Renal cortex interstitium (tissue), 11 donors: ENCODE measurements at regions not wholly inside any gene's neighbourhood (a gene's known extent, or its start where the extent isn't known, plus 50 kb on each side); places are given as distances from the start of the nearest gene placed in this dataset.
"Not testable (repeated sequence)": the region's sequence is repeated elsewhere in the genome, so short reads cannot be mapped to it uniquely, and the experiment has no call there.

Experiments
- DNase-seq, 11 donors: peaks; one replicate each; pipeline ENCODE4 v3.0.0-alpha.2; 2013; ENCODE audit warnings: low read depth in 9 of 11, low spot score in 4 of 11; ENCODE audit errors: extremely low read depth in 1 of 11

GRCh38 chr10:31239961-31240360, 79.1 kb upstream of the ZEB1 start:
- no peak for DNase-seq

- DNase-seq: no peak
Observed at GRCh38 chr10:31242902-31243301, 76.1 kb upstream of the ZEB1 start.

- DNase-seq: not testable (repeated sequence)
Observed at GRCh38 chr10:31251118-31251517, 67.9 kb upstream of the ZEB1 start.

DNA sequence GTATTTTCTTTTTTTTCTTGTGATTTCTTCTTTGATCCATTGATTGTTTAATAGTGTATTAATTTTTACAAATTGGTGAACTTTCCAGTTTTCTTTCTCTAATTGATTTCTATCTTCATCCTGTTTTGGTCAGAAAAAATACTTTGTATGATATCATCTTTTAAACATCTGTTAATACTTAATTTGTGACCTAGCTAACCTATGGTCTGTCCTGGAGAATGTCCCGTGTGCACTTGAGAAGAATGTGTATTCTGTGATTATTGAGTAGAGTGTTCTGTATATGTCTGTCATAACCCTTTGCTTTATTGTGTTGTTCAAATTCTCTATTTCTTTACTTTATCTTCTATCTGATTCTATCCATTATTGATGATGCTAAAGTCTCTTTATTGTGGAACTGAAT, 65.8 kb upstream of the ZEB1 start:
- no peak for DNase-seq

DNA sequence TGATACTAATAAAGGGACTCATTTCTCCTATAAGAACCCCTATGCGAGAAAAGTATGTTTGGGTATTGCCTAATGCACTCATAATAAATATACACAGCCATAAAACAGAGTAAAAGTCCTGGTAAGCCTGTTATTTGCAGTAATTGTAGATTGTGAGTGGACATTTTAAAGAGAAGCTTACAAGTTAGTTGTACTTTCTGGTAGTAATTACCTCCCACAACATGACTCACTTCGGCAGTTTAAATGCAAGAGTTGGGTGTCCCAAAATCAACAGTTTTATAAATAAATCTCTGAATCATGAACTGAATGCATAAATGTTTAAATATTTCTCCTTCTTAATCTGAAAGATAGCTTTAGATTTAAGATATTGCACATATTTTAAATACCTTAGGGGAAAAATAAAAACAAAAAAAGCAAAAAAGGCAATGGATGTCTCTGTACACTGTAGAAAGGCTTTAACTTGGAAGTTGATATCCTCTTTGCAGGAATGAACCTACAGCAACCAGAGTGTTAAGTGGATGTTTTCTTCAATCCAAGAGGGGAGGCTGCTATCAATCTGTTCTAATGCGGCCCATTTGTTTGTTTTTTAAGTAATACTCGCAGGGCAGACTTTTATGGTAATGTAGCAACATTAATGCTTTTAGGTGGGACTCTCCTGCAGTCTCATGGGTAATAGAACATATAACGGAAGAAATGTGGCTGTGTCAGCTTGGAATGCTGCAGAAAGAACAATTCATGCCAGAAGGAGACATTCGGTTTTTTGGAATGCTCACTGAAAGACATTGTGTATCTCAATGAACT, 57.3 kb upstream of the ZEB1 start:
- peak in 8 of 11 donors; percentile 20 to 55 (median 38) for DNase-seq

DNA sequence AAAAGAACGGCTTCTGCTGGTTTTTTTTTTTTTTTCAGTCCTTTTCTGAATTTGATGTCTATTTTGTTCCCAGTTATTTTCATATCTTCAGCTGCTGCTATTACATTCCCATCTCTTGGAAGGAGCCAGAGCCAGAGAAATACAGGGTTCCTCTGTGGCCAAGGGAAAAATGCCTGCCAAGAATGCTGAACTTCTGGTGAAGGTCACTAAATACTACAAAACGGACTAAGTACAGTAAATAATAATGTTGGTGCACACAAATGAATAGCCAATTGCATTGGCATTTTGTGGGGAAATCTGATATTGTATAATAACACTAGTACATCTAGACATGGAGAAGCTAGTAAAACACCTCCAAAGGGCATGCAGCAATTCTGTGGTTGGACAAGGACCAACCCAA, 56.3 kb upstream of the ZEB1 start:
- DNase-seq: no peak

DNA sequence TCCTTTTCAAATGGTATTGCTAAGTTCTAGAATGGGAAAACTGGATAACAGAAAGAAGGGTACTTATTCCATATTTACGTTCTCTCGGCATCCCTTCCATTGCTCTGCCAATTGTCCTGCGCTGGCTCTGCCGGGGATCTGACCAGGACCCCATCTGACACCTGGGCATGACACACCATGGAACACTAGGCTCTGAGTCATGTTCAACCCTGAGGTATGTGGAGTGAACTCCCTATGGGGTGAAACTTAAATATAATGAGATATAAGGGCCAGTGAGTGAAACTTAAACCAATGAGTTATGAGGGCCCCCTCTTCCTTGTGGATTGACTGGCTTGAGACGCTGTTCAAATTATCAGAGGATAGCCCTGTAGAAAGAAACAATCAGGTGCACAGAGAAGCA, 55.1 kb upstream of the ZEB1 start:
- DNase-seq: no peak

DNA sequence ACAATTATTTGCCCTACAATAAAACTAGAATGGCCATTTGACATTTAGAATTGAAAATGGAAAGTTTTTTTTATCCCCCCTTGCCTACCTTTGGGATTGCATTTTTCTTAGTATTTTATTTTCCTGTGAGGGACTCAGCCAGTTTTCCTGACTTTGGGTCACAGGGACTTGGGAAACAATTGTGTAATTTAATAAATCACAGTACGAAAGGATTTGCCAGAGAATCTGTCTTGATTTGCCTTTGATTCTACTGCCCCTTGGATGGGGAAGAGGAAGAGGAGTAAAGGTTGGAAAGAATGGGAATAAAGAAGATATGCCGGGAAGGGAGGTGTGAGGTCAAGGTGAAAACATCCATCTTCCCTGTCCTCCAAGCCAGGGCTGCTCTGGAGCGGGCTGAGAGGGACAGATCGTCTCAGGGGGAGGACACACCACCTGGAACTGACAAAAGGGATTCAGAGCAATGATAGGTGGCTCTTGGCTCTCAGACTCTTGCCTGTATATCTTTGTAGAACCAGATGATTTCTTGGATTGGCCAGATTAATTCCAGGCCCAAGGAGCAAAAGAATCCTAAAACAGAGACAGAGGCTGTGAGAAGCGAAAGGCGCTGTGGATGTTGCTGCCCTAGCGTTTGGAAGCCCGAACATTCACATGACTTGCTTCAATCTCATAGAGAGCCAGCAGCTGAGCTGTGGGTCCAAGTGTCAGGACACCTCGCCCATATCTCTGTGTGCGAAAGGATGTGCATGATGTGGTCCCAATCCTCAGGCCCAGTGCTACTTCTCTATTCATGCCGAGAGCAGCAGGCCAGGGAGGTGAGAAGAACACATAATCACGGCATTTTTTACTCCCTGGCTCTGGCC, 50.3 kb upstream of the ZEB1 start:
- no peak for DNase-seq
